ENCODE measurements at regions not wholly inside any gene's neighbourhood (a gene's known extent, or its start where the extent isn't known, plus 50 kb on each side); places are given as distances from the start of the nearest gene placed in this dataset.
A peak's percentile ranks its signal among the peaks of the same experiment; 100 is the strongest.

GRCh38 chr21:36636439-36636838 lies 62.5 kb upstream of the SIM2 start:
- no peak for DNase-seq

- DNase-seq, result no peak
Measured at GRCh38 chr21:36639769-36640168, 59.1 kb upstream of the SIM2 start.

DNA sequence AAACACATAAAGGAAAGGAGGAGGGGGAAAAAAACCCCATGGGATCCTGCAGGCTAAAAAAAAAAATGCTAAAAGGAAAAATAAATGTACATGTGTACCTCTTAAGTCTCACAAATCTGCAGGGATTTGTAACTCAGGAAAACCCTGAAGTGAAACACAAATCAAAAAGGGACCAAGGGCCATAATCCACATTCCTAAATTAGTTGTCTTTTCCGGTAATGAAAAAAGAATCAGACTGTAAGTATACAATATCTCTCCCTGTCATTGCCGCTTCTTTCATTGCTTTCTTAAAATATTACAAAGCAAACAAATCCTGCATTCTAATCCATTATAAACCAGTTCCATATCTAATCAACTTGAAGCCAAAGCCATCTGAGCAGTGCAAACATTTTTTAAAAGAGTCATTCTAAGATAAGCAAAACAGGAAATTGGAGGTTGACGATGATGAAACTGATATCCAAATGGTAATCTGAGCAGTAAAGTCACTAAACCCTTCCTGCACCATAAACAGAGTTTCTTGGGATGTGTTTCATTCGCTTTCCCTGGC lies 58.7 kb upstream of the SIM2 start:
- peak in 1 of 3 experiments; percentile 39 for DNase-seq

GRCh38 chr21:36640721-36641244 lies 58.1 kb upstream of the SIM2 start:
- DNase-seq, result peak in 1 of 3 experiments; percentile 39

GRCh38 chr21:36641346-36641745 lies 57.6 kb upstream of the SIM2 start:
- DNase-seq, result no peak

- no peak for DNase-seq
Measured at GRCh38 chr21:36641886-36642285, 57.0 kb upstream of the SIM2 start.

GRCh38 chr21:36642777-36643176 lies 56.1 kb upstream of the SIM2 start:
- DNase-seq, result no peak

GRCh38 chr21:36643374-36644250 lies 55.3 kb upstream of the SIM2 start:
- no peak for DNase-seq

- no peak for DNase-seq
Measured at GRCh38 chr21:36646011-36646410, 52.9 kb upstream of the SIM2 start.

DNA sequence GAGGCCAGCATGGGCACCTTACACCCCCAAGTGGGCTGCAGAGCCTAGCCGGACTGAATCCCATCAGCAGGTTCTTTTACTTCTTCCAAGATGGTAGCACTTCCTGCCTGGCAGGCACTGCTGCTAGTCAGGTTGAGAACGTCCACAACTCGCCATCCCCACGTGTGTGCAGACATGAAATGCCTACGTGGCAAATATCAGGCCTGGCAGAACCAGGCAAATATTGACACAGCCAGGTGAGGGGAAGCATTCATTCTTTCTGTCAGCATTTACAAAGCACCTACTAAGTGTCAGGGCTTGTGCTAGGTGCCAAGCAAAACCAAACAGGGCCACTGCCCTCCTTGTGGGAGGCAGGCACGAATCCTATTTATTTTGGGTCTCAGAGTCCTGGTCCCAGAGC lies 52.3 kb upstream of the SIM2 start:
- DNase-seq, result no peak

- DNase-seq, result no peak
Measured at GRCh38 chr21:36647279-36648093, 51.4 kb upstream of the SIM2 start.
